ENCODE measurements at regions not wholly inside any gene's neighbourhood (a gene's known extent, or its start where the extent isn't known, plus 50 kb on each side); places are given as distances from the start of the nearest gene placed in this dataset.
A peak's percentile ranks its signal among the peaks of the same experiment; 100 is the strongest.

DNA sequence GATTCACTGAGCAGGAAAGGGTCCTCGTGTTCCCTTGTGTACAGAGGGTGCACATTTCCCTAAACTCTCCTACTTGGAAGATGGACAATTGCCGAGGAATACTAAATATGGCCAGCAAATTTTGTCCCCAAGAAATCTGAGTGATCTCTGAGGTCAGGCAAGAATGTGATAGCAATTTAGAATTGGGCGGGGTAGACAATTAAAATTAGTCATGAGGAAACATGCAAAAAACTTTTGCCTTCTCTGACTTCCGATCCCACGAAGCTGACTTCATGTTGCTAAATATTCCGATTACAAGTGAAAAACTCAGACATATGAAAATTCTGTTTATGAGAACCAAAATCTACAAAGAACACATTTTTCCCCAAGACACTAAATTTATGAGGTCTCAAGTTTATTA lies 453.9 kb upstream of the ZFP42 start:
- no peak for DNase-seq (ENCODE audit: extremely low read depth, low read depth, low spot score)

DNA sequence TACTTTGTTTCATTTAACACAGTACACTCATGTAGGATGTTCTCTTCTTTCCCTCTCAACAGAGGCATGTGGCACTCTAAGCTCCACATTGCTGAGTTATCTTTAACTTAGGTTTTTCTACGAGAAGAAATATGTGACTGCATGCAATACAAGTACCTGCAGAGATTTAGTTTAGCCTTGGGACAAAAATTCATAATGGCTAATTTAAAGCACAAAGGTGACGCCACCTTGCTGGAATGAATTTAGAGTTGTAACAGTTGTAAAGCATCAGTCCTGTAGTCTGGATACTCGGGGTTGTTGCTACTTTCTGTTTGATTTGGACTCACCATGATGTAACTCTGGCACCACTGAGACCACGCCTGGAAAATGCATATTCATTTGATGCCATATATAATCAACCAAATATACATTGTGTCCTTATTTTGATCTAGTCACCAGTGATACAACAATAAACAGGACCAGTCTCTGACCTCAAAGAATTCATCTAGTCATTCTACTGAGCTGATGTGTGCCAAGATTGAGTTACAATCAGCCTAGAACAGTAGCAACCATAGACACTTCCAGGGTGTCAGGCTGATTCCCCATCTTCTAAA lies 451.0 kb upstream of the ZFP42 start:
- DNase-seq (ENCODE audit: extremely low read depth, low read depth, low spot score), result no peak

DNA sequence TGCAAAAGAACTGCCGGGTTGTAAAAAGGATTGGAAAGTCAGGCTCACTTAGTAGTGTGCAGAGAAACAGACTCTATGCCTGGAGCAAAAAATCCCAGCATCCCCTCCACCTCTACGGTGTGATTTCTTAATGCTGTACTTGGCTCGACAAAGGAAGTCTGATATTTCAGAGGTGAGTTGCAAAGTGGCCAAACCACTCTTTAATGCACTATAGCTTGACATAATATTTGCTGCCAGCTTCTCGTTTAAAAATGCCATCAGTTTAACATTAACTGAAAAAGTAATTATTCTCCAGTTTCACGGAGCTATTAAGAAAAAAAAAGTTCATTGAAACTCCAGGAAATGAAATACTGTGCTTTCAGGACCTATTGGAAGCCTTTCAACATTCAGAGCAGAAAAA lies 448.3 kb upstream of the ZFP42 start:
- no peak for DNase-seq (ENCODE audit: extremely low read depth, low read depth, low spot score)

DNA sequence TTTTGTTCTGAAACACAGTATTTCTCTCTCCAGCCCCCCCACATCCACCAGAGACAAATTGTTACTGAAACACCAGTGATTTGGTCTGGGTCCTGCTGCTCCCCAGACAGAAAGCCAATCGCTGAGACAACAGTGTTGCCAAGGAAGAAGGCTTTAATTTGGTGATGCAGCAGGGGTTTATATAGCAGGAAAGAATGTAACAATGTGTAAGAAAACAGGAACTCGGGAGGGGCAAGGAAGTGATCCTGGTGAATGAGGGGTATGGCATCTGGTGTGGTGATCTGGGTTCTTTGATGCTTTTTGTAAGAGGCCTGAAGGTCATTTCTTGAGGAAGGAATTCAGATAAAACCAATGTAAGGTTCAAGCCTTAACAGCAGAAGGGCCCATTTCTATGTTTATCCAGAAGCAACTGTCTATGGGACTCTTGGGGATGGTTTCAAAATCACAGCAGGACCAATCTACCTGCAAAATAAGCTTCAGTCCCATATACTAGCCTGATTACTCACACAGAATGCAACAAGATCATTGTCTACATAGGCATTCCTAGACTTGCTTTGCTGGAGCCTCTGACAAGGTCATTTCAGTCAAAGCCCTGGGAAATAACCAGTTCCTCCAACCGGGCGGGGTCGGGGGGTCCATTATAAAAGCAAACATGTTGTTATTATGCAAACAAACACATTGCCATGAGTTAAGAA lies 445.2 kb upstream of the ZFP42 start:
- DNase-seq (ENCODE audit: extremely low read depth, low read depth, low spot score), result no peak

DNA sequence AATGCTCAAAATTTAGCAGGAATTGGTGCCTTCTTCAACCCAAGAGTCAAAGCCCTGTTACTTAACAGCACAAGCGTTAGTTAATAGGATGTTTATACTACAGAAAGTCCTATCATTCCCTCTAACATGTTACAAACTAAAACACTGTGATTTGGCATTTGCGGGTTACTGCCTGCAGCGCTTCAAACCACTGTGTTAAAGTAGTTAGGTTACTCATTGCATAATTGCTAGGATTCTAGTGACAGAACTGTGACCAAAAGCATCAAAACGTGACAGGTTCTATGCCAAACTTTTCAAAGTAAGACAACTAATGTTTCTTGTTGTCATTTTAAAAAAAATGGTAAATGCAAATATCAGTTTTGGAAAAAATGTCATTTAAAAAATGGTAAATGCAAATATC lies 442.8 kb upstream of the ZFP42 start:
- no peak for DNase-seq (ENCODE audit: extremely low read depth, low read depth, low spot score)

DNA sequence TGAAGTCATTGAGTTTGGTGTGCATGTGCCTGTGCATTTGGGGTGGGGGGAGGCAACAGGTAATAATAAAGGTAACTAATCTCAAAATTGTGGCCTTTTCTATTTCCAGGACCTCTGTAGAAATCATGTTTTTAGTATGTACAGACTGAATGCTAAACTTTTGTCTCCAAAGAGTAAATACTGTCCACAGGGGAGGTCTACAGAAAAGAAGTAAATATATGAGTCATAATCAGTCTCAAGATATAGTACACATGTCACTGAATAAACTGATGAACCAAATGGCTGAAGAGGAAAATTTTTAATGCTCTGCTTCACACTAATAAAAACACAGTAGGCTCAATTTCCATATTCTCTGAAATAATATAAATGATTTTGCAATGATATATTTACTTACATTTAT lies 440.4 kb upstream of the ZFP42 start:
- DNase-seq (ENCODE audit: extremely low read depth, low read depth, low spot score), result no peak

DNA sequence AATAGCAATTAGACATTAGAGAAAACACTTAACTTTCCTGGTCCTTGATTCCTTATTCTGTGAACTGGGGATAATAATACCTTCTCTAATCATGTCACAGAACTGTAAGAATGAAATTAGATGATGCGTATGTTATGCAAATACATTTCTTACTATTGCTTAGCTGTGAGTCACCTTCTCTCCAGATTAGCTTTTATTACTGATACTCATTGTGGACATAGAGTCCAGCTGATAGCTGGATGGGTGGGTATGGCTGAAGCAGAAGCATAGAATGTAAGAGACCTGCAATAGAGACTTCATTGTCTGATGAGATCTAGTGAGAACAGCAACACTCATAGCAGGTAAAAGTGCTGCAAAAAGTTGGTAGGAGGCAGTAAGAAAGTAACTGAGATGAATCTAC lies 437.2 kb upstream of the ZFP42 start:
- DNase-seq (ENCODE audit: extremely low read depth, low read depth, low spot score), result no peak

DNA sequence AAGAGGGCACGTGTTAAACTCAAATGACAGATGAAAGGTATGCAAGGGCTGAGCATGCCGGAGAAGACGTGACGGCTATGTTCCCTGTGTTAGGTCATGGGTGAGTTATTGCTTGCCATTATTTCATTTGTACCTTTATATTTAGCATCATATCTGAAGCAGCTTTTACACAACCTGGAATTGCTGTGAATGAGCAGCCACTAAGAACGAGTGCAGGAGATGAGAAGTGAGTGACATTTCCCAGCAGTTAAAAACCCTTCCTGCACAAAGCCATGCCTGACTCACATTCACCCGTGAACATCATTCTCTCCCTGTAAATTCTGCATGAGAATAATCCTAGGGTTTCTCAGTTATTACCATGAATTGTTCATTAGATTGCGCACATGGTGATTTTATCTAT lies 433.2 kb upstream of the ZFP42 start:
- no peak for DNase-seq (ENCODE audit: extremely low read depth, low read depth, low spot score)

DNA sequence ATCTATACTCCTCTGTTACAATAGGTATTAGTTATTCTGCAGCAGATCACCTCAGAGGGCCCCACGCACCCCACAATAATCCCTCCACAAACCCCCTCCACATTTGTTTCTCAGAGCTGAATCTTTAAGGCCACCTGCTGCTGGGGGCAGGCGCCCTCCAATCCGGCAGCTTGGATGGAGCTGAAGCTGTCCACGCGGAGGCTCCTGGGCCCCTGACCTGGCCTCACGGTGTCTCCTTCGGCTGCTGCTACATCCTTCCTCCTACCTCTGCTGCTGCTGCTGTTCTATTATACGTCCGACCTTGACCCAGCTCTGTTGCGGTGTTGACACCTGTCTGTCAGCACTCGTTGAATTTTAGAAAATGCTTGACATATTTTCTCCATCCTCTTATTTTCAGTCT lies 430.2 kb upstream of the ZFP42 start:
- no peak for DNase-seq (ENCODE audit: extremely low read depth, low read depth, low spot score)

DNA sequence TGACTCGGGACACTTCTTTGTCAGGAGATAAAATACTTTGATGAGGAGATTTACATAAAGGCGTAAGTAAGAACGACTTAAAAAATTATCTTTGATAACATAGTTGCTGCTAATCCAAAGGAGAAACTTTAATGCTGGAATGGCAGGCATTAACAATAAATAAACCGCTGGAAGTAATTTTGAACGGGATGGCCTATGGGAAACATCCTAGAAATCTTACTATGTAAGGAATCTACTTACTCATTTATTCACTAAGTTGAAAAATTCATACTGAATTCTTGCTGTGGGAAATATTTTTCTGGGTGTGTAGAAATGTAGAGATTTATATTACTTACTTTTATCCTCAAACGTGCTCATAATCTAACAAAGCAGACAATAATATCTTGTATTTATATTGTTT lies 425.7 kb upstream of the ZFP42 start:
- no peak for DNase-seq (ENCODE audit: extremely low read depth, low read depth, low spot score)

DNA sequence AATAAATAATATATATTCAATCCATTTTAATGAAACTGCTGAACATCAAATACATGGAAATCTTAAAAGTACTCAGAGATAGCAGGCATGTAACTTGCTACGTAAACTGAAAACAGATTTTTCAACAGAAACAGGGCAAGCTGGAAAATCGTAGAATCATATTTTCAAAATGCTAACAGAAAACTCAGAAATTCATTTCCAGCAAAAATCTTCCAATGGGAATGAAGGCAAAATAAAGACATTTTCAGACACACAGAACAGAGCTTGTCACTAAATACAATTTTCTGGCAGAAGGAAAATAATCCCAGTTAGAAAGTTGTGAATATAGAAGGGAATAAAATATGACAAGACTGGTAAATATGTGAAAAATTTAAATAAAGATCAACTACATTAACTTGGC lies 419.9 kb upstream of the ZFP42 start:
- DNase-seq (ENCODE audit: extremely low read depth, low read depth, low spot score), result no peak

DNA sequence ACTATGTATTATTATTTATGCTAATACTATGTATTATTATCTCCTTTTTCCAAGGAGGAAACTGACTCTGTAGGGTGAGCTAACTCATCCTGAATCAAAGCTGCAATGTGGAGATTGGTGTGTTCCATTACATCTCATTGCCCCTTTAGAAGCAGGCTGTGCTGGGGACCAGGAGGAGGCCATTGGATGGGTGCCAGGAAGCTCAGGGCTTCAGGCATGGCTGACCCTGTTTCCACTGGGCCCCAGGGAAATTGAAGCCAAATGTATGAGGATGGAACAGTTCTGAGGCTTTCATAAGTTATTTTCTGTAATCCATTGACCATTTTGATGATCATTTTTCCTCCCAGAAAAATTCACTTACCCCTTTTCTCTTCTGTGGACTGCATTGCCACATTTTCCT lies 418.8 kb upstream of the ZFP42 start:
- no peak for DNase-seq (ENCODE audit: extremely low read depth, low read depth, low spot score)

DNA sequence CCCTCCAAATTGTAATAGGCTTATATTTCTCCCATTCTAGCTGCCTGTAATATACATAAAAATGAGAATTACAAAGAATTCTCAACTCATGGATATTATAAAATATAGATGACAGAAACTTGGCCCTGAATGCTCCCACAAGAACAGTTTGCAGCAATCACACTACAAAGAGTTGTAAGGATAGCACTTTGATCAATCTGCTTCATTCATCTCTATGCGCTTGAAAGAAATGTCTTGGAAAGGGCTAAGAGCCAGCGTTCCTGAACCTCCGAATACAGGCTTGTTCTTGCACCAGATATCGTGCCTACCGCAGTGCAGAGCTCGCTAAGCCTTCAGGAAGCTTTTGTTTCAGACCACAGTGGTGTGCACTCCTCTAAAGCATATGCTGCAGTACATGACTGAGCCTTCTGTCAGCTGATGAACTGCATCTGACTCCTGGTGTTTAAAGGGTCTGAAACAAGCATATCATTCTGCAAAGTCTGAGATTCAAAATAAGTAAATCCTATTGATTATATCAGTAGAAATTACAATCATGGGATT lies 417.6 kb upstream of the ZFP42 start:
- no peak for DNase-seq (ENCODE audit: extremely low read depth, low read depth, low spot score)

DNA sequence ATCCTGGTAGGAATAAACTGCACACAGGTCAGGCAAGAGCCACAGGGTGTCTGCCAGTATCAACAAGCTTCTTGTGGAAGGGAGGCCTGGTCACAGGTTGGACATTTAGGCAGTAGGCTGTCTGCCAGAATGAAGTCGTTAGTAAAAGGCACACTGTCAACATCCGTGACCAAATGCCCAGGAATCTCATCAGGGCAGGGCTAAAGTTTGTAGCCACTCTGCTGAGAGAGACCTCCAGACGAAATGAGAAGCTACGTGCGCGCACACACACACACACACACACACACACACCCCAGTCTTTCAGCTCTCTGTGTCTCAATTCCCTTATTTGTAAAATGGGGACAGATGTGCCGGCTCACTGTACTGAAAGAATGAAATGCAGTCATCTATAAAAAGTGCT lies 408.7 kb upstream of the ZFP42 start:
- DNase-seq (ENCODE audit: extremely low read depth, low read depth, low spot score), result no peak

DNA sequence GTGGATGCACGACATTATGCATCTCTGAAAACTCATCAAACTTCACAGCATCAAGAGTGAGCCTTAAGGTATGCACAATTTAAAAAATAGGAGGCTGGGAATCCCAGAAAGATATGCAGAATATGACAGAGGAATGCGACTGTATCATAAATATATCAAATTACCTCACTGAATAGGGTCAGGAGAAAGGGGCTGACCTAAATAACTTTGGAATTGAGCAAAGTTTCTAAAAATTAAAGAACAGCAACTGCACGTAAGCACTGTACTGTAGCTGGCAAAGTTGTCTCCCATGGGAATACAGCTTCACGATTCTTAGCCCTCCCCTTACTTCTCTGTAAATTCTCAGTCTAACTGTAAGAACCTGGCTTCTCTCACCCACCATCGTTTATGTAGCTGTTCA lies 397.4 kb upstream of the ZFP42 start:
- no peak for DNase-seq (ENCODE audit: extremely low read depth, low read depth, low spot score)

DNA sequence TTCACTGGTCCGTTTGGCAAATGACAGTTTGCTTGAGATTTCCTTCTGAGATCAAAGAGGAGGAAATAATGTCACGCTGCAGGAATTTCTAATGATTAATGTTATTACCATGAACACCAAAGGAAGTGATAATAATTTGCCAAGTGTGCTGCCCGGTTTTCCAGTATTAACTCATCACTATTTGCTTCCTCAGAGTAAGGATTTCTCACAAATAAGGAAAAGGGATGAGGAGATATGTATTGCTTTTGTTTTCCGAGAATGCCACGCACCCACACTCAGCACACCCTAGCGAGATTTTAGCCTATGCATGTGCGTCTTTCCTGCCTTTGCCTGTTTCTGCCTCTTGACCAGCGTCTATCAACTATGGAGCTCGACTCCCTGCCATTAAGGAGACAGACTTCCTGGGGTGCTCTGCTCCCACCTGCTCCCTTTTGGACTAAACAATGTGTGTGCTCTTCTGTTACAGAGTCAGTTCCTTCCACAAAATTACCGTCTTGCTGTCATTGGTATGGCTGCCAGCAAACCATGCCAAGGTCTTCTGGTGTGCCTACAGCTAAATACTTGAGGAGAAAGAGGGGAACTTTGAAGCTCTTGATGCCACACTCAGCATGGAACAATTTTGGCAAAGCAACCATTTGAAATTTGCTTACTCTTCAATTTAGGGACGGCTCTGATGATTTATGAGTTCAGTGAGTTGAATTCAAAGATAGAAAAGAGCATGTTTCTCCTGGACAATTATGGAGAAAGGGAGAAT lies 393.1 kb upstream of the ZFP42 start:
- peak; percentile 55 for DNase-seq (ENCODE audit: extremely low read depth, low read depth, low spot score)

DNA sequence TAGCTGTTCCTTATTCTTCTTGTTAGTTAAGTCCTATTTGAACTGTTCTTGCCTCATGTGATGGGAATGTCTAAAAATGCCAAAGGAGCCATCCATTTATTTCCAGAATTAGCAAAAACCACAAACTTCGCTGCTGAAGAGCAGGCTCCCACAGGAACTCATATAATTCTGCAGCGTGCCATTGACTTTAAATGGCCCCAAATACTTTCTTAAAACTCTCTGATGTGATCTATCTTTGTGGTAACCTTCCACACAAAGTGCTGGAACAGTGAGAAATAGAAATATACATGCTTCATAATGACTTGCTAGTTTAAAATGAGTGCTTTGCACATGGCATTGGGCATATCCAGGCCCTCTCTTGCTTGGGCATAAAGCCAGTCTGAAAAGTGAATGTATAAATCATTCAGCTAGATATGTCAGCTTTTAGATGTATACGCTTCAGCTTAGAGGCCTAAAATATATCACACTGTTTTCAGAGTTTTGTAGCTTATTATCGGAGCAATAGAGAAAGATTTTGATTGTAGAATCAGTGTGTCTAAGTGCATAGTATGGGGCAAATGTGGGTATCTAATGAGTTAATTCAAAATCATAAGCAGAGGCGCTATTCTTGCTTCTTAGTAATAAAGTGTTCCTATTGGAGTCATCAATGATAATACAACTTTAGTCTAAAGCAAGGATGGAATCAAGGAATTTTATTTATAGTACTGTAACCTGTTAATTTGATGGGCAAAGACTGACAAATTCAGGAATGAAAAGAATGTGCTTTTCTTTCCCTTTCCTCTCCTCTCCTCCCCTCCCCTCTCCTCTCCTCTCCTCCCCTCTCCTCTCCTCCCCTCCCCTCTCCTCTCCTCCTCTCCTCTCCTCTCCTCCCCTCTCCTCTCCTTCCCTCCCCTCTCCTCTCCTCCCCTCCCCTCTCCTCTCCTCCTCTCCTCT lies 392.2 kb upstream of the ZFP42 start:
- no peak for DNase-seq (ENCODE audit: extremely low read depth, low read depth, low spot score)

DNA sequence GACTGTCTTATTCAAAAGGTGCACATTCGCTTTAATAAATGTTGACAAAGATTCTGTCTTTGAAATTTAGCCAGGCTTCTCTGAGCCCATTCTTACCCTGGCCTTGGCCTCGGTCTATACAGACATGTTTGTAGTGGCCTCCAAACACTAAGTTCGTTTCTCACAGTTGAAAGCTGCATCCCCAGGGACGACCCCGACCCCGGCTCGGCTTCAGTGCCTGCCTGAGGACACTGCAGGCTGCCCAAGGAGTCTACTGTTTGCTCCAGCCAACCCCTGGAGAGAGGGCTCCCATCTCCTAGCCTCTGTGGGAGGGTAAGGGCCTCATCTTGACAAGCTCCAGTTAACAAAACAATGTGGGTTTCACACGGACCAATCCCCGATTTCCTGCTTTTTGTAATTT lies 390.6 kb upstream of the ZFP42 start:
- DNase-seq (ENCODE audit: extremely low read depth, low read depth, low spot score), result no peak

DNA sequence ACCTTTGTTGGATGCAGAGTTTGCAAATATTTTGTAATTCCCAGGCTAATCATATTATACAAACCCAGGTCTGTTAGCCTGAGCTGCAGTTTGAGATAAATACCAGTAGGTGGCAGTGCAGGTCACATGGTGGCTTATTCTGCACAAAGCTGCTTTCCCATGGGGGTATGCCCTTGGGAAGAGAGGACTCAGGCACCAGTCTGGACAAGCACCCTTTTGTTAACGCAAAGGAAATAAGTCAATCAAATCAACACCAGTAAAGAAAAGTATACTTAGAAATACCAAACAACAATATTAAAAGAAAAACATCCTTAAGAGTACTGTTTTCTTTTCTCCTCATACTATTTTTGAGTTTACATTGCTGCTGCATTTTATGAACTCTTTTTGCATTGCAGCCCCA lies 389.0 kb upstream of the ZFP42 start:
- no peak for DNase-seq (ENCODE audit: extremely low read depth, low read depth, low spot score)

DNA sequence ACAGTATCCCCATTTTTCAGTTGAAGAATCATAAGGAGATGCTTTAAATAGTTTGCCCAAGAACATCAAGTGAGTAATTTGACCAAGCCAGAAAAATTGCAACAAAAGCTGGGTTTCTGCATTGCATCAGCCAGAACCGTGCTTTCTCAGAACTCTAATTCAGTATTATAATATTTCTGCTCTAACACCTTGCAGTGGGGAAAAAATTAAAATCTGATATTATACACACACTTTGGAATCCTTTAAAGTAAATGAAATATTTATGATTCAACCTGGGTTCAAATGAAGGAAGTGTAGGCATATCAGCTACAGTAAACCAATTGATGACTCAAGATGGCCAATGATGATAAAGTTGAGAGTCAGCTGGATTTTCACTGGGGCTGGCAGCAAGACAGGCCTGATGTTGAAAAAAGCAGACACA lies 387.6 kb upstream of the ZFP42 start:
- no peak for DNase-seq (ENCODE audit: extremely low read depth, low read depth, low spot score)

DNA sequence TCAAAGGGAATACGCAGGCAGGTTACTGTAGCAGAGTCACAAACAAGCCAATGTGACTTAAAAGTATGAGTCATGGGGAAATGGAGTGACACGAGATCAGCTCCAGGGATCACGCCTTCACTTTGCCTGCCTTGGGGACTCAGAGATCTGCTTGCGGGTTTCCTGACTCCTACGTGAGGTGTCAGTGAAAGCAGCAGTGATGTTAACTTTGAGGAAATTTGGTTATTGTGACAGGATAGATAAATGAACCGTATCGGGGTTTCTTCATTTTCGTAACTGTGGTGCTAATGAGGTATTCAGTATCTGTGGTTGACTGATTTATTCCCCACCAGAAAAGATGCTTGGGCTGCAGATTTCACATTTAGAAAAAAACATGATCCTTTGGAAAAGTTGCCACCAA lies 383.3 kb upstream of the ZFP42 start:
- no peak for DNase-seq (ENCODE audit: extremely low read depth, low read depth, low spot score)

Data from glomerular endothelial cell (primary cell).